Activated CD4-positive, alpha-beta T cell treated with anti-CD3 and anti-CD28 coated beads for 48 hours (primary cell): ENCODE measurements at regions not wholly inside any gene's neighbourhood (a gene's known extent, or its start where the extent isn't known, plus 50 kb on each side); places are given as distances from the start of the nearest gene placed in this dataset.
"Not testable (repeated sequence)": the region's sequence is repeated elsewhere in the genome, so short reads cannot be mapped to it uniquely, and the experiment has no call there.

Source experiments
- DNase-seq: peaks from one replicate; pipeline ENCODE4 v3.0.0-alpha.2; 2020

DNA sequence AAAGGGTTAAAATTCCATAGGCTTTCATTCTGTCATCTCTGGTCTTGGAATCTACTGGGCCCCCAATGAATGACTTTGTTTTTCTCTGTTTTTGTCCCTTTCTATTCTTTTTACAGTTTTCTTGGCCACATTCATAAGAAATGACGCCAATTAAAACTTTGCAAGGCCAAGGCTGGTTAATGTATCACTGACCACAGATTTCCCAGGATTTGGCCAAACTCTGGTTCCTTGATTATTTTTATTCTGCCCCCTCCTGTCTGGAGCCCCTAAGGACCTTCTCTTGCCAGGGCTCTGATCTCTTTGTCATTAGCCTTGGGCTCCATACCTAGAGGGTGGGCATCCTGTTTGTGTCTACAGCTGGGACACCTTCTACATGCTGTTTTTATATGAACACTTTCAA lies 388.9 kb upstream of the PAPPA start:
- no peak for DNase-seq

DNA sequence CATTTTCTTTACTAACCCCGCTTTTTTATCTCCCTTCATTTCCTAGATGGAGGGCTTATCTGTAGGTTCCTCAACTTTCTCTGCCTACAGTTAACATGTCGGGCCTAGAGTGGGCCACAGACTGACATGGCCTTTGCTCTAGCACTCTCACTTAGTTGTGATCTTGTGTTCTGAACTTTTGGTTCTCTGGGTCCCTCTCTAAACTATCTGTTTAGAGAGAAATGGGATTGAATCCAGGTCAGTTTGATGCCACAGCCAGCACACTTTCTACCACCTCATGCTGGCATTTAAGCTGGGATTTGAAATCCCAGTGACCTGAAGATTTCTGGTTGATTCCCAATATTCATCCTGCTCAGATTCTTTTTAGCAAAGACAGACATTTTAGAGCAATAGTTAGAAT lies 388.5 kb upstream of the PAPPA start:
- DNase-seq = no peak

DNA sequence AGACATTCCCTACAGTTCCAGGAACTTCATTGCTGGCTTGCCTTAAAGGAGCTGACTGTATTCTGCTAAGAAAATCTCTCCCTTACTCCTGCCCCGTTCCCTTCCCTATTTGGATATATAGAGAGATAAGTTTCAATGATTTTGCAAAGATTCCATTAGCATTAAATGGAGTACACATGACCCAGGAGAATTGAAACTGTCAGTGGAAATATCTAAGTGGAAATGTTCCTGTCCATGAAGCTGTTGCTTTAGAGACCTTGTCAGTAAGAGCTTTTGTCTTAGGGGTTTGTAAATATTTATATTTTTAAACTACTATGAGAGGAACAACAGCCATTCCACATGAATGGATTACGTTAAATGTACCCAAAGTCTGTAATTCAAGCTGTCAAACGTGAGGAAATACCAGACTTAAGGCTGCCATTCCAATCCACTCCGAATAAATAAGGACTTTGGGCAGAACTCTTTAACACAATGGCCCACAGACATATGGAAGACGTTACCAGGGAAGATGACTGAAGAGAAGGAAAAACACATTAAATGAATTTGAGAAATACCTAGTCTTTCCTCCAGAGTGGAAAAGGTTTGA lies 387.1 kb upstream of the PAPPA start:
- no peak for DNase-seq

DNA sequence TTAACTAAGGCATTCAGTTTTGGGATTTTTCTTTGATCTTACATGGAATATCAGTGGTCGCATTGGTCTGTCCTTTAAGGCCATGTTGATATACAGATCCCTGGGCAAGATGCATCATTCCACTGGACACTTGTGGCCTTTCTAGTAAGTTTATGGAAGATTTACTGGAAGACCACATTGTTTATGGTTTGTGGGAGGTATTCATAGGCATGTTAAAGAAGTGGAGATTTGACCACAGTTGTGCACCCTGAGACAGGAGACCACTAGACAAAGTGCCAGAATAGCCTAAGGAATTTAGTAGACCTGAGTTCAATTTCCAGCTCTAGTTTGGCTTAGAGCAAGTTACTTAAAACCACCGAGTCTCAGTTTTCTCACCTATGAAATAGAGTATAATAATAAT lies 383.1 kb upstream of the PAPPA start:
- no peak for DNase-seq

DNA sequence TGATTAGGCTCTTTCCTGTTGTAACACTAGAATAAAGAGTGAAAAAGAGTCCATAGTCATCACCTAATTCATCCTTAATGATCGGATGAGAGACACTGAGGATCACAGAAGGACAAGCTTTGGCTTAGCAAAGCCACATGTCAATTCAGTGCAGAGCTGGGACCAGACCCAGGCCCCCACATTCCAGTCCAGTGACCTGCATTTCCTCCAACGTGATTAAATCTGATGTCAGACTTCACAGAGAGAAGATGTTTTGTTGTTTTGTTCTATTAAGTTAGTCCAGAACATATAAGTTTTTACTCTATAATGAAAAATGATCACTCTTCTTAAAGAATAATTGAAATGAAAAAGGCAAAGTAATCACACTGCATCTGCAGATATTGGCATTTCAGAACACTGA lies 377.9 kb upstream of the PAPPA start:
- no peak for DNase-seq

DNA sequence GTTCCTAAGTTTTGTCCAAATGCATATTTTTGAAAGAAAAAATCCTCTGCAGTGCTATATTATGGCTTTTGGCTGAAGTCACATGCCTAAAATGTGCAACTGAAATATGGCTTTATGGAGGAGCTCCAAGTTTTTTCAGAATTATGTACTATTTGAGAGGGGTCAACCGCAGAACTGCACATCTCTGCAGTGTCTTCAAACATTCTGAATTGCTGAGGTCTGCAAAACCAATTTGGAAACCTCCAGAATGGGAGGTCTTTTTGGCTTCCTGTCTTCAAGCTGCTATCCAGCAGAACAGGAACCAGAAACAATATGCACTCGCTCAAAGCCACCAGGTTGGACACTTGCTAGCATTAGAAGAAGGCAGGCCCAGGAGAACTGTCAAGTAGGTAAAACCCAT lies 376.0 kb upstream of the PAPPA start:
- no peak for DNase-seq

DNA sequence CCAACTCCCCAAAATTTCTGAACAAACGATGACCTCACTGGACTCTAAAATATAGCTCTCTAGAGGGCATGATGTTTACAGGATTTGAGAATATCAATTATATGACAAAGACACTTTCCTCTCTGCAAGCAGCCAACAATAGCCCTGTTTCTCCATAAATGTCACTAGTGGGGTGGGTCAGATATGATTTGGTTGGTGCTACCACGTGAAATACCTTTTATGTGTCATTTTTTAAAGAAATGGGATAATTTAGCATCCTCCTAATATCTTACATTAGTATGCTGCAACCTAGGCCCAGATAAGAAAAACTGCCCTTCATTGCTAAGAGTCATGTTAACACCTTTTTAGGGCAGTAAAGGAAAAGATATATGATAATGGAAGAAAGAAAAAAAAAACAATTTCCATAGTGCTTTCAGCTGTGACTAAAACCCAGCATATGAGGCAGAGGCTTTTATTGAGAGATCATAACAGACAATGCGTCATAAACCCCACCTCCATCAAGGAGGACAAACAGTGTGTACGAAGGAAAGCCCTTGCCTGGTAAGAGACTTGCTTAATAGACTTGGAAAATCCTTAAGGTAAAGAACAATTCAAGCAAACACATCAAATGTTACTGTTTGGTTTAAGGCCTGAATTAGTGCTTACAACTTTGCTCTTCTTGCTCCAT lies 372.4 kb upstream of the PAPPA start:
- no peak for DNase-seq

DNA sequence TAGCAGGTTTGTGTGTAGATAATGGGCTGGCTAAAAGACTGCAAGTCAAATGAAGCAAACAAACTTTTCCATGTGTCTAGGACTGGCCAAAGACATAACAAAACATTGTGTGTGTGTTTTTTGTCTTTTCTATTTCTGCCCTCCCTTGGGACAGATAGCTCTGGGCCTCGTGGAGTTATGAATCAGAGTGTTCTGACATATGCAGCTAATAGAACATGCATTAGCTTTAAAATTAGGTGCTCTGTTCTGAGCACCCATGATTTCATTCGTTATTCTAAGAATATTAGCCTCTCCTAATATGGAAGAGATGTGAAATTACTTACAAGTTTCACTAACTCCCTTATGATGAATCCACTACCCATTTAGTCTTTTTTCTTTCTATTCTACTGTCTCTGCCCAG lies 367.3 kb upstream of the PAPPA start:
- no peak for DNase-seq

DNA sequence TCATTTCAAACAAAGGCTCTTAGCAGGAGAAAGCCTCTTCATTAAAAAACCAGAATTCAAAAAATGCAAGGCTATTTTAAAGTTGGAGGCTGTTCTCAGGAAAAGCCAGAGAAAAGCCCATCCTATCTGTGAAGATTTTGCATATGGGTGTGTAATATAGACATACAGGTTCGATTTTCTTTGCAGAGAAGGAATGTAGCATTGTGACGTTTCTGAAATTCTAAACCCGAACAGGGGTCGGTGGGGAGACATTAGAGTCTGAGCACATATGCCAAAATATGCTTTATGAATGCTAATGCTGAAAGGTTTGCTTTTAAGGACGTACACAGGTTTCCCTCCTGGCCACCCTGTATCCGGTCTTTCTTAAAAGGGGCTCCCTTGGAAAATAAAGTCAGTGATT lies 363.1 kb upstream of the PAPPA start:
- DNase-seq = no peak

DNA sequence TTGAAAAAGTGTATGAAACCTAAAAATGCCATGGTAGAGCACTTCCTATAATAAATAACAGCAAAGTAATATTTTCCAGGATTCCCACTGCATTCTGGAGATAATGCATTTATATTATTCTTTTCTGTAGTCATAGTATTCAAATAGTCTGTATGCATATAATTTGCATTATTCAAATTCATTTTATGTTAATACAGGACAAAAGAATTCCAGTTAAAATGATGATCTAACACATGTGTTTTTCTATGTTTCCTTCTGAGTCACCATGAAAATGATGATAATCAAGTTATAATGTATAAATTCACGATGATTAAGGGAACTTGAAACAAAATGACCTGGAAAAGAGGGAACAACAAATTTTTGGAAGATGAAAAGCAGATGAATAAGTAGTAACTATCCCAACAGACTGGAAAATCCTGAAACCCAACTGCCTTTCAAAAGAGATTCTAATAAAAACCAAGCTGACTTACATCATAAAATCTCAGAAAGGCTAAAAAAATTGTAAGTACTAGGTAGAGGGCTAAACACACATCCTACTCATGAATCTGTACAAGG lies 358.6 kb upstream of the PAPPA start:
- DNase-seq = no peak

DNA sequence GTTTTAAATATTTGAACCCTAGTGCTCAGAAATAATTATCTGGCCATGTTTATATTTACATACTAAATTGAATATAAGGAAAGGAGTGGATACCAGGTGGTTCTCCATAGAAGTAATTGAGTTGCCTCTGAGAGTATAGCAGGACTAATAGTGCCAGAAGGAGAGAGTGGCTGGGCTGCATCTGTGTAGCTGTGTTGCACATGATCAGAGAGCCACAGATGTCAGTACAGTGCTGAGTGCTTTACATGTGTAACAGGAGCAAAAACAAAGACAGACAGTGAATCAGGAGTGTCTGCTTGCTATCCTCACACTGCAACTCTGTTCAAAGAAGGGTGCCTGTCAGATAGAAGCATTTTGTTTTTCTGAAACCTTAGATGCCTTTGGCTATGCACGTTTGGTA lies 353.9 kb upstream of the PAPPA start:
- no peak for DNase-seq

DNA sequence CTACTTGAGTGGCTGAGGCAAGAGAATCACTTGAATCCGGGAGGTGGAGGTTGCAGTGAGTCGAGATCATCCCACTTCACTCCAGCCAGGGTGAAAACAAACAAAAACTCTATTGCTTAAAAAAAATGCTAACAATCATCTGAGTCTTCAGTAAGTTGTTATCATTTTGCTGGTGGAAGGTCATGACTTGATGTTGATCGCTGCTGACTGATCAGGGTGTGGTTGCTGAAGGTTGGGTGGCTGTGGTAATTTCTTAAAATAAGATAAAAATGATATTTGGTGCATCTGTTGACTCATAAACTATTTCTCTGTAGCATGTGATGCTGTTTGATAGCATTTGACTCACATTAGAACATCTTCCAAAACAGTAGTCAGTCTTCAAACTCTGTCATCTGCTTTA lies 349.4 kb upstream of the PAPPA start:
- DNase-seq = no peak

DNA sequence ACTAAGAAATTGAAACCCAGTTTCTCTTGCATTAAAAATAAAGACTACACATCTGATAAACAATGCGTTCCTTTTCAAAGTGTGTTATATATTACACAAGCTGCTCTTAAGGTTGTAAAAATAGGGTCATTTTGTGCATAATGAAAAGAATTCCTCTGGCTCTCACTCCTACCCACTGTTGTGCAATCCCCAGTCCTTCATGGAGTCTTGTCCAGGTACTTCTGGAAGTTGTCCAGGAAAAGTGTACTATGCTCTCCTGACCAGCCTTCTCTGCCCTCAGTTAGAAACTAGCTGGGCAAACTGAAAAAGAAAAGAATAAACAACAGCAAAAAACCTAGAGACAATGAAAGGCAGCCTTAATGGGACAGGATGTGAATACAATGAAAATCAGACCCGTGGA lies 345.5 kb upstream of the PAPPA start:
- no peak for DNase-seq

DNA sequence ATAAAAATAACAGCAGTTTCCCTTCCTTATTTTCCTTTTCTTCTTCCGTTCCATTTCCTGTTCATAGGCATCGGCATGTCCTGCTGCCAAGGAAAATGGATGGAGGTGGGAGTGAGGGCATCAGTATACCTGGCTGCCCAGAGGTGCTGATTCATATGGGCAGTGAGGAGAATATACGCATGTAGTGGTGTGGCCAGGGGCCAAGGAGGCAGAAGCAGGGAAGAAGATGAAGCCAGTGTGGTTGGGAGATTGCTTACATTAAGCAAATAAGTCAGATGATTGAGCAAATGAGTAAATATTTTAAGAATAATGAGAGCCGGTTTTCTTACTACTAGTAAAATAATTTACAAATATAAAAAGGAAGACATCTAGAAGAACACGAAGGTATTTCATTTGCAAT lies 344.9 kb upstream of the PAPPA start:
- no peak for DNase-seq

DNA sequence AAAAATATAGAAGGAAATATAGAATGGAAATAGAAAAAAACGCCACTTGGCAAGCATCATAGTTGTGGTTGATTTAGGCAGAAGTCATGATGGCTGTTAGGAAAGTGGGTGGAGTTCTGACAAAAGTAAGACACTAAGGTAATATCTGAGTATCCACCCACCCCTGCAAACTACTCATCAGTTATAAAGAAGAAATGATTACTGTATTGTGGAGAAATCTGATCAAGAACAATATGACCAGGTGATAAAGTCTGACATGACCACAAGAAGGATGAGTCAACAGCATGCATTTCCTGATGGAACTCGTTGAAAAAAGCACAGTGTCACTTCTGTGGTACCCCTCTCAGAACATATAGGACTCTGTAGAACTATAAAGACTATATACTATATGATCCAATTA lies 343.4 kb upstream of the PAPPA start:
- DNase-seq = no peak

DNA sequence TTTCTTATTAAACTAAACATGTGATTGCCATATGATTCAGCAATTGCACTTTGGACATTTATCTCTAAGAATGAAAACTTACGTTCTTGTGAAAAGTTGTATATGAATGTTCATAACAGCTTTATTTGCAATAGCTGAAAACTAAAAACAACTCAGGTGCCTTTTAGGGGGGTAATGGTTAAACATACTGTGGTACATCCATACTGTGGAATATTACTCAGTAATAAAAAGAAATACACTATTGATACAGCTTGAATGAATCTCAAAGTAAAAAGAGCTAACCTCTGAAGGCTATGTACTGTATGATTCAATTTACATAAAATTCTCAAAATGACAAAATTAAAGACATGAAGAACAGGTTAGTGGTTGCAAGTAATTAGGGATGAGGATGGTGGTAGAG lies 339.5 kb upstream of the PAPPA start:
- DNase-seq = no peak

DNA sequence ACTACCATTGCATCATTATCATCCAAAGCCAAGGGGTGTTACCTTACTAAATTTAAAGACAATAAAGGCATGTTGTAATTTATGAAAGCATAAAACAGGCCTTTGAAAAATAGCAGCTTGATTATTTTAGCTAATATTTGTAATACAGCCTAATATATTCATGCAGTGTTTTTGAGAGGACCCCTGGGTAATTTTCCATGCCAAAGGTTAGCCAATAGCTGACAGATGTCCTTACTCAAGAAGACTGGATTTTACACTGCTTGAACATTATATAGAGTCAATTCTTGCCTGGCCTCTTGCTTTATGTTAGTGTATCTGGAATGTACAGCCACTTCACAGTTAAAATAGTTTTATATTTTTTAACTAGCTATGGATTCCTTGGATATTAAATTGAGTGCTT lies 337.8 kb upstream of the PAPPA start:
- no peak for DNase-seq

DNA sequence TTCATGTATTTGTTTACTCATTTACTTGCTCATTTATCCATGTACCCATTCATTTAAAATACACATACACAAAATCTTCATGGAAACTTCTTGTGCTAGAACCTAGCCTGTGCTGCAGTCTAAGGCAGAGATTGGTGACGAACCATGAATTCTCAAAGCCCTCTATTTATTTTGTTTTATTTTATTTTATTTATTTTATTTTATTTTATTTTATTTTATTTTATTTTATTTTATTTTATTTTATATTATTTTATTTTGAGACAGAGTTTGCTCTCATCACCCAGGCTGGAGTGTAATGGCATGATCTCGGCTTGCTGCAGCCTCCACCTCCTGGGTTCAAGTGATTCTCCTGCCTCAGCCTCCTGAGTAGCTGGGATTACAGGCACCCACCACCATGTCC lies 334.9 kb upstream of the PAPPA start:
- DNase-seq = not testable (repeated sequence)

DNA sequence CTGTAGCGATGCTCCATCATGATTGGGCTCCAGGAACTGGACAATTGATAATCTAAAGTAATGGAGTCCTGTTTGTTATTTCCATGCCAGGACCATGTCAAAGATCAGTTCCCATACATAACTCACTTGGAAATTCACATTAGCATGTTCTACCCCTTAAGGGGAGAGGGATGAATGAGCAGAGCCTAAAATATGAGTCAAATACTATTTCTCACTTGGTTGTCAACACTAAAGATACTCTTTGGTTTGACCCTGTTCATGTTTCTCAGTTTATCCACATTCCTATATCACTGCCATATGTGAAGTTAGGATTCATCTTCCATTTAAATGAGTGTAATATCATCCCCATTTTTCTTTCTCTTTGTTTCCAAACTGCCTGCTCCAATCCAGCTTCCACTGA lies 321.6 kb upstream of the PAPPA start:
- no peak for DNase-seq

DNA sequence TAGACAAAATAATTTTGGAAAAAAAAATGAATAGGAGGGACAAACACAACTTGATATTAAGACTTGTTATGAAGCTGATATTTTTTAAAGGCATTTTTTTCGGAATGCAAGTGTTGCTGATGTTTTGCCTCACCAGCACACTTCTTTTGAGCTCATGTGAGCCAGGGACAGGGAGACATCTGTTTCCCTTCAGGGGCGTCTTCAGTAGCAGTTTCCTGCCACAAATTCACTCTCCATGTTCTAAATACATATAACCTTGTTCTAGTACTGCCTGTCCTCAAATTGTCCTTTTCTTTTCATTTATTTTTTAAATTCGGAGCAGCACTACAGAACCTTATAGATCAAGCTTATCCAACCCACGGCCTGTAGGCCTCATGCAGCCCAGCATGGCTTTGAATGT lies 316.0 kb upstream of the PAPPA start:
- DNase-seq = no peak

DNA sequence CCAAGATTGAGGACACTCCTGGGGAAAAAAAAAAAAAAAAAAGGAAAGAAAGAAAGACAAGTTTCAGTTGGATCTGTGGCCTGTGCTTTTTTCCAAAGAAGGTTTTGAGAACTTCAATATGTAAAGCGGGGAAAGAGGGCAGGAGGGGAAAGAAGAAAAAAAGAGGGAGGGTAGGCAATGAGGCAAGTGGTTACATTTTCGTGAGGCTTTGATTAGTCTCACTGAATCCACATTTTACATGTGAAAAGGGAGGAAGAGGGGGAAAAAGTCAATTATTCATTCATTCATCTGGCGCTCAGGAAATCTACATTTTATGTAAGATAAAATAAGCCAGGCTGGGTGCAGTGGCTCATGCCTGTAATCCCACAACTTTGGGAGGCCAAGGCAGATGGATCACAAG lies 315.2 kb upstream of the PAPPA start:
- no peak for DNase-seq

DNA sequence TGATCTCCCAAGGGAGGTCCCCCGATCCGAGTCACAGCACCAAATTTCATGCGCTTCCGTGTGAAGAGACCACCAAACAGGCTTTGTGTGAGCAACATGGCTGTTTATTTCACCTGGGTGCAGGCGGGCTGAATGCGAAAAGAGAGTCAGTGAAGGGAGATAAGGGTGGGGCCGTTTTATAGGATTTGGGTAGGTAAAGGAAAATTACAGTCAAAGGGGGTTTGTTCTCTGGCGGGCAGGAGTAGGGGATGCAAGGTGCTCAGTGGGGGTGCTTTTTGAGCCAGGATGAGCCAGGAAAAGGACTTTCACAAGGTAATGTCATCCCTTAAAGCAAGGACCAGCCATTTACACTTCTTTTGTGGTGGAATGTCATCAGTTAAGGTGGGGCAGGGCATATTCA lies 309.2 kb upstream of the PAPPA start:
- DNase-seq = not testable (repeated sequence)

DNA sequence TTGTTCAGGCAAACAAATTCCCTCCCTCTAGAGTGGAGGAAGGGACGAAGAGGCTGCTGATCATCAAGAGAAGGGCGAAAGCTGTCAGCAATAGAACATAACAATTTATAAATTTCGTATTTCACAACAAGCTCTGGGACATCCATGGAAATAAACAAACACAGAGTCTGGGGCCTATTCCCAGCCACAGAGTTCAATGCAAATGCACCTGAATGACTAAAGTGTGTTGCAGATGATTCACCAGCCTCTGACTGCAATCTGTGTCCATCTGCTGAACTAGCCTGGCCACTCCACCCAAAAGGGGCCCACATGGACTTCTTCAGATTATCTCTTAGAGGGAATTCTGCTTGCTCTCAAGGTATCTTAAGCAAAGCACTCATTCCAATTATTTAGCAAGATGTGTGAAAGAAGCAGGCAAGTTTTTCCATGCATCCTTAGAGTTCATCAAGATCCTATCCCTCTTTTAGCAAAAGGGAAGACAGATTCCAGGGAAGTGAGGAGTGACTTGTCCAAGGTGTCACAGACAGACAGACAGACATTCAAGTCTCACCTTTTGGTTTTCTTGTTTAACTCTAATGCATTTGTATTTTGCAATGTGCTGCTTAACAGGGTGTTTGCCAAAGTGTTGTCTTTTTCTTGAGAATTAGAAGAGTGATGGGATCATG lies 307.8 kb upstream of the PAPPA start:
- DNase-seq = no peak

DNA sequence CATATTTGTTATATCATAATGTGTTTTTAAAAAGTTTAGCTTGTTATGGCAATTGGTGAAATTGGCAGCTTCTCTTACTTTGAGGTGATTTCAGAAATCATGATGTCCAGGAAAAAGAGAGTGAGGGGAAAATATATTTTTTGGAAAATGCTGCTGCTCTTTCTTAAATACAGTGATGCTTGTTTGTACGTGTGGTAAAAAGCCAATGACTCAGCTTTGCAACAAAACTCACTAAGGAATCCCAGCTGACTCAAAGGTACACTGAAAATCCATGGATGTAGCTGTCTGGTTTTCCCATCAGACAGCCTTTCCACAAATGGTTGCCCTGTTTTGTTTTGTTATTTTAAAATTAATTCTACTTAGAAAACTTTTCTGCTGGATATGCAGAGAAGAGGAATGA lies 306.4 kb upstream of the PAPPA start:
- no peak for DNase-seq
